ENCODE measurements at regions not wholly inside any gene's neighbourhood (a gene's known extent, or its start where the extent isn't known, plus 50 kb on each side); places are given as distances from the start of the nearest gene placed in this dataset.
"Not testable (repeated sequence)": the region's sequence is repeated elsewhere in the genome, so short reads cannot be mapped to it uniquely, and the experiment has no call there.

DNA sequence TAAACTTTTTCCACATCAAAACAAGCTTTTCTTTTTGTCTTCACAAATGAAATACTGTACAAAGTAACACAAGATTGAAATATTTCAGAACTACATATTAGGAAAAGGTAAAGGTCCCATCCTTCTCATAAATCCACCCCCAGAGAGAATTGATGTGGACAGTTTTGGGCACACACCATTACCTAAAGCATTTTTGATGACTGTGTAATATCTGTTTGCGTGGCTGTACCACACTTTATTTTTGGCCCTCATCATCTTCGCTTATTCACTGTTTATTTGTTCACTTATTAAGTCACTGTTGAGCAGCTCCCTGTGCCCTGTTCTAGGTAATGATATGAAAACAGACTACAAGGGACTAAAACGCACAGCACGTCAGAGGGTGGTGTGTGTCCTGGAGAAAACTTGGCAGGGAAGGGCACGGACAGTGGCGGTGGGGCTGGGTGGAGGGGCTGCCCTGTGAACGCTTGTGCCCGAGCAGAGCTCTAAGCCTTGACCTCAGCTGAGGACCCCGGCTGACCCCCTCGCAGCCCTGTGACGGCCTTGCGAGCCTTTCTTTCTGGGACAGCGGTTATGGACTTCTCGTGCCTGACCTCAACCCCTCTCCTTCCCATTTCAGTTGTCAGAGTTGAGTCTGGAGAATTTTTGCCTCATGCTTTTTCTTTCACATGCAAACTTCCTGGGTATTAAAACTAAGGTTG, 241.3 kb downstream of the EMX2 start:
- FAIRE-seq: no peak
- no peak for DNase-seq (ENCODE audit: low spot score)

DNA sequence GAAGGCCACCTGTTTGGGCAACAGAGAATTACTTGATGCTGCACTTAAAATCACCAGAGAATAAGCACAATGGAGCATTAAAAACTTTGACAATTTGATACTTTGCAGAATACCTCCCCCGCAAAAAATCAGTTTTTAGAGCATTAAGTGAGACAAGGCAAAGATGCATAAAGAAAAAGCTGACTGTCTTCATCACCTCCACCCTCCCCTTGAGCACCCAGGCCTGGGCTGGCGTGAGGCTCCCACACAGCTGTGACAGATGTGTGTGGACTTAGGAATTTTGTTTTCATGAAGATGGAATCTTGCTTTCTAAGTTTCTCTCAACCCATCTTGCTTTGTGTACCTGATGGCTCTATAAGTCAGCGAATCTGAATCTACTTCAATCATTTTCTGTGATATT, 242.2 kb downstream of the EMX2 start:
- FAIRE-seq (no peak), DNase-seq (ENCODE audit: low spot score) (no peak)

DNA sequence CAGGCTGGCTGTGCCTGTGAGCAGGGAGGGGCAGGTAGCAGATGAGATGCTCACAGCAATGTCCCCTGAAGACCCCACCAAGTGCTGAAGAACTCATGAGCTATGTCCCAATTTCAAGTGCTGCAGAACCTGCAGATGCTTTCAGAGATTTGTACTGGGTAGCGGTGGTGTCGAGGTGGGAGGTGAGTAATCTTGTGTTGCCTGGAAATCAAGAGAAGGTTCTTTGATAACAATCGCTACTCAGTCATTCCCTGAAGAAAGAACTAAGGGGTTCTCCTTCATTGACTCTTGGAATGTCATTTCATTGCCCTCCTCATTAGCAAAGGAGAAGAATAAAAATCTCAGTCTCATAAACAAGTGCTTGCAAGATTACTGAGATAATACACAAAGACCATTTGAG, 246.4 kb downstream of the EMX2 start:
- DNase-seq (ENCODE audit: low spot score): no peak
- FAIRE-seq: no peak

DNA sequence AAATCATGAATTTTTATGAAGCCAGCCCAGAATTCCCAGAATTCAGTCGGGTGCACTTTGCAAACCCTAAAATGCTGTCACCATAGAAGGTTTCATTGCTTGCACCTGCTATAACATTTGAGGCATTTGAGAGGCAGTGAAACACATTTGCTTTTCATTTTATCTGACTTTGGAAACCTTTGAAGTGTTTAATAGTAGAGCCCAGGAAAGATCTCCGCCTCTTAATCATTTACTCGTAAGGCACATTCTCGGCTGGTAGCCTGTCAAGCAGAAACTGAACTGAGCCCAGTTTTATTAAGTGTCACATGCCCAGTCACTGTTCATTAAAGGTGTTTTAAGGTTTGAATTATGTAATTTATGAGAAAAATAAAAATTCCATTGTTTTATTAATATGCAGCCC, 247.6 kb downstream of the EMX2 start:
- no peak for FAIRE-seq

DNA sequence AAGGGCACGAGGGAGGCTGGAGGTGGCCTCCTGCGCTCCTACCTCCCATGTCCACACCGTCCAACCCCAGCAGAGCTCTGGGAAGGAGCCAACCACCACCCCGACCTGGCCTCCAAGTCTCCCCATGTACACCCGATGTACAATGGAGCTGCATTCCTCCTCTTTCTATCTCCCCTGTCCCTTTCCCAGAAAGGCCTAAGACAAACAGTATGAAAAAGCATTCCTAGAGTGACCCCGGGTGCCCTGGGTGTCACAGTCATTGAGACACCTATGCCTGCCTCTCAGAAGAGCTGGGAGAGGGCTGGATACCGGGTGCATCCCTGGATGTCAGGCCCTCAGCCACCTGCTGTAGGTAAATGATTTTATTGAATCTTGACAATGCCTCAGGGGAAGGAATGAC, 248.1 kb downstream of the EMX2 start:
- no peak for DNase-seq (ENCODE audit: low spot score)
- FAIRE-seq: no peak

More for the DNA sequence above, 247.6 kb downstream of the EMX2 start:
- no peak for DNase-seq (ENCODE audit: low spot score)

DNA sequence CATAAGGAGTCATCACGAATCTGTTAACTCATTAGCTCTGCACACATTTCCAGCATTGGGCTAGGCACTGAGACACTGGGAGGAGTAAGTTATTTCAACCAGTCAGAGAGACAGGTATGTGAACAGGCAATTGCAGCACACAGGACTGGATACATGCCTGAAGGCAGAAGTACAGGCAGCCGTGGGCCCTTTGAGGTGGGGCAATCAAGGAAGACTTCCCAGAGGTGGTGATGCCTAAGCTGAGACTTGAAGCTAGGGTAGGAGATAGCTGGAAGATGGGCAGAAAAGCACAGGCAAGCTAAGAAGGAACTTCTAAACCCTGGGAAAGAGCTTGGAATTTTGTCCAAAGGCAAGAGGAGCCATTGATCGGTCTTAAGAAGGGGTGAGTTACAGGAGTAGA, 249.7 kb downstream of the EMX2 start:
- FAIRE-seq: no peak
- DNase-seq (ENCODE audit: low spot score): no peak

DNA sequence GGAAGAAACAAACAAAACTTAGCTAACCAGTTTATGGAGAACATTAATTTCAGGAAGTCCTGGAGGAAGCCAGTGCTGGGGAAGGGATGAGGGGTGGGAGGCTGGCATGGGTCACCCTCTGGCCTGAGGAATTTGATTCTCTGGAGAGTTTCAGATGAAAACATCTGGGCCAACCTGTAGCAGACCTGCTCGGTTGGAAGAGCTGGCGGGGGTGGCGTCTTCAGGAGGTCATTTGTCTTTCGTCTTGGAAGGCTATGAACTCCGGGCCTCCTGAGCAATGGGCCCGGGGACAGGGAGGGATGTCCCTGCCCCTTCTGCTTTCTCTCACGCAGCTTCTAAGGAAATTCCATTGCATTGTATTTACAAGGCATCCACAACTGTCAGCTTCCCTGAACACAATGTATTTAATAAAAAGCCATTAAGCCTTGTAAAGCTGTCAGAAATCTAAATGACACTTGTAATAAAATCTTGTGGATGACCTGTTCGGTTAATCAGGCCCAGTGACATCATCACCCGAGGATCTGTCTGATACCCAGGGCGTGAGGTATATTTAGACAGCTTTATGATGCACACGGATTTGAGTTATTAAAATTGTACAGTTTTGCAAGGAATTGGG, 250.5 kb downstream of the RAB11FIP2 start:
- FAIRE-seq: no peak
- DNase-seq (ENCODE audit: low spot score): no peak

DNA sequence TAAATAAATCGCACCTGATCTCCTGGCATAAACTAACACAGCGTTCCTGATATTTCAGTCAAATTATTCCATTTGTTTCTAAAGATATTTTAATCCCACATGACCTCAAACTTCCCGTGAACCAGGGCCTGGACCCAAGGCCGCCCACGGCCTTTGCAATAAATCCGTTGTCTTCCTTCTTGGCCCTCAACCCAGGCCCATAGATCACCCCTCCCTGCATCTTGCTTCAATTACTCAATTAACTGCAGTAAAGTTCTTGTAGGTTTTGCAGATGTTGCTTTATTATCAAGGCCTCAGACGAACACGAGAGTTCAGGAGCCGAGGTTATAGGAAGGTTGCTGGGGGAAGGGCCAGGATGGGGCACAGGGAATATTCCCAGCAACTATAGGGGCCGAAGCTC, 249.4 kb downstream of the RAB11FIP2 start:
- no peak for FAIRE-seq
- DNase-seq (ENCODE audit: low spot score): no peak

DNA sequence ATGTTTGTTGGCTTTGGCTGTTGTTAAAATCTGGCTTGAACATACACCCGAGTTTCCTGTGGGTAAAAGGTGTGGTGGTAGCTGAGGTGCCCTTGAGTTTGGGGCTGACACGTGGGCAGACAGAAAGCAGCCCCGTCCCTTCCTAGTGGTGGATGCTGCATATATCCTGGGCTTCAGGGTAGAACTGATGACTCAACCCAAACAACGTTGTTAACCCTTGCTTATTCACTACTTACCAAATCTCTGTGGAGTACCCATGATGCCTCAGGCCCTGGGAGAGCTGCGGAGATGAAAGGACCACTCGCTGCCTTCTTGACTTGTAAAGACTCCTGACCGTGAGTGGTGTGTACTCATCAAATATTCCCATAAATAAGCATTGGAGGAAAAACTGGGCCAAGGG, 245.1 kb downstream of the RAB11FIP2 start:
- DNase-seq (ENCODE audit: low spot score) (no peak), FAIRE-seq (no peak)

DNA sequence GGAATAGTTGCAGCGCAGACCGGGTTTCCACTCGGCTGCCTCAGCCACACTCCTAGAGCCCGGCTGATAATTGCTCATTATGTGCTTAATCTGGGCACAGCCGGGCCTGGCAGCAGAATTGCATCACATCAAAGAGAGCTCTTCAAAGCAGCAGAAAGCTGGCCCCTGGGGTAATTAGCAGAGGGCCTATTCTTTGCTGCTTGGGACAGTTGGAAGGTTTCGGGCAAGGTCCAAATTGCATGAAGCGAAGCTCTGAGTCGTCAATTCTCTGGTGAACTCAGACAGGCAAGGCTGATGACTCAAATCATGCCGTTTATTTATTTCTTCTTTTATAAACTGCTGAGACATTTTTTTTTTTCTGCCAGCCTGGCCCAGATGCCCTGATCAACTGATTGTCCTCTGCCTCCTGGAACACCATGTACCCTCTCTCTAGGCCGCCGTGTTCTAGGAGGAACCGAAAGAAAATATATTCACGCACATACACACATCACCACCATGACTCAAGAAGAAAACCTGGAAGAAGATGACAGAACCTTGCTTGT, 242.2 kb downstream of the RAB11FIP2 start:
- no peak for DNase-seq (ENCODE audit: low spot score)
- FAIRE-seq: no peak

DNA sequence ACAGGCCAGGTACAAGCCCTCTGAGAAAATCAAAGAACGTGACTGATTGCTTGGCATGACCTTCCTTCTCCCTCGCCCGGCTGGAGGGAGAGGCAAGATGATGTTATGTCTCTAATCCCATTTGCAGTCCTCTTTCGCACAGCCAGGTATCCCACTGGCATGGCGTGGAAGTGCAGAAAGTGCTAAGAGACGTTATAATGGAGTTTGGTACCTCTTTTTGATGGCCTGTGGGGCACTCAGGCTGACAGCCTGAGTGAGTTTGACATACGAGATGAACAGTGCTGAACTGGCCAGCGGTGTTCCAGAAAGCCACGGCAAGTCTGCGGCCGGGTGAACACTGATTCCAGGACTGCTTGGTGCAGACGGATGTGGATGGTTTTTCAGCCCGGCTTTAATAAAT, 241.6 kb downstream of the RAB11FIP2 start:
- no peak for FAIRE-seq
- DNase-seq (ENCODE audit: low spot score): no peak

DNA sequence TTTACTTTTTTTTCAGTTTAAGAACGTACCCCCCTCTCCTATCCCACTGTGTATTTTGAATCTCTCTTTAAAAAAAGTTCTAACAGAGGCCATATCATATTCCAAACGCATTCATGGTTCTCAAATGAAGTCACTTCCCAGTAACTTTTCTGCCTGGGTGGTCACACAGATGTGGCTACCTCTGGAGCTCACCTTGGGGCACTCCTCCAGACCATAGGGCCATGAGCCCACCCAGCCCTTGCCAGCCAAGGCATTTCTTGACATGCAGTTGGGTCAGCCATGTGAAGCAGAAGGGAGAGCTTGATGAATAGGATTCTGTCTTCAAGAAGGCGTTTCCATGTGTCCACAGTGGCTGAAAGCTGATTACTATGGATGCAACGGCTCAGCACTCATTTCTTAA, 239.3 kb downstream of the RAB11FIP2 start:
- FAIRE-seq: no peak
- no peak for DNase-seq (ENCODE audit: low spot score)

DNA sequence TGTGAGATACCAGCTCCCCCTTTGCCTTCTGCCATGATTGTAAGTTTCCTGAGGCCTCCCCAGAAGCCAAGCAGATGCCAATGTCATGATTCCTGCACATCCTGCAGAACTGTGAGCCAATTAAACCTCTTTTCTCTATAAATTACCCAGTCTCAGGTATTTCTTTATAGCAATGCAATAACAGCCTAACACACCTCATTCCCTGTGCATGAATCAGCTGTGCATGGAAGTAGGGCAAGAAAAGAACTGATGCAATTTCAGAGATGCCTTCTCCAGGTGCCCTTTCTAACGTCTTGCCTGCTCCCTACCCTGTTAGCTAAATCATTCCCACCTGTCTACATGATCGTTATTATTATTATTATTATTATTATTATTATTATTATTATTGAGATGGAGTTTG, 230.9 kb downstream of the RAB11FIP2 start:
- FAIRE-seq; DNase-seq (ENCODE audit: low spot score): not testable (repeated sequence)

DNA sequence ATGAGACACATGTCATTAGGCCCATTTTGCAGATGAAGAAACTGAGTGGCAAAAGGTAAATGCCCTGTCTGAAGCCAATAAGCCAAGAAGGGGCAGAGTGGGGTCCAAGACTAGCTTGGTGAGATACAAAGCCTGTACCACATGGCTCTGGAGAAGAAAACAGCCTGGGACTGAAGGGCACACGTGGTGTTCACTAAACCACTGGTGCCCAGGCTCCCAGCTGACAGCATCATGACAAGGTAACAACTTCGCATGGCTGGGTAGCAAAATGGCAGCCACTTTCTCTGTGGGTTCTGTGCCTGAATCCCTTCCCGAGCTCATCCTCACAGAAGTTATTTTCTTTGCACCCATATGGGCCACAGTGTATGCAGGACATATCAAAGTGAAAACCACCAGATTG, 229.6 kb downstream of the RAB11FIP2 start:
- FAIRE-seq (no peak), DNase-seq (ENCODE audit: low spot score) (no peak)

DNA sequence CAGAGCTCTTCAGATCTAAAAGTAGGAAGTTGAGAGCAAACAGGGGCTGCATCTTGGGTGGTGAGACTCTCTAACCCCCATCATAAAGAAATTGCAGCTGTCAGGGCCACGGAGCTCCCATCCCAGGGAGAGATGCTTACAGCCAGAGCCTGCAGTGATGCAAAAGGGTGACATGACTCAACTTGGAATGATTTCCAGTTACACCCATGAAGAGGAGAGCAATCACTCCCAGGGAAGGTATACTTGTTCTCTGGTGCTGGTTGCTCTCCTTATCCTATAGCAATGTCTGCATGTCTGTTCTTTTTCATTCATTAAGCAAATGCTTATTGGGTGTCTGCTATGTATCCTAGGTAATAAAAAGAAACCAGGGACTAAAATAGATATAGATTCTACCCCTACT, 228.0 kb downstream of the RAB11FIP2 start:
- no peak for DNase-seq (ENCODE audit: low spot score)
- no peak for FAIRE-seq

DNA sequence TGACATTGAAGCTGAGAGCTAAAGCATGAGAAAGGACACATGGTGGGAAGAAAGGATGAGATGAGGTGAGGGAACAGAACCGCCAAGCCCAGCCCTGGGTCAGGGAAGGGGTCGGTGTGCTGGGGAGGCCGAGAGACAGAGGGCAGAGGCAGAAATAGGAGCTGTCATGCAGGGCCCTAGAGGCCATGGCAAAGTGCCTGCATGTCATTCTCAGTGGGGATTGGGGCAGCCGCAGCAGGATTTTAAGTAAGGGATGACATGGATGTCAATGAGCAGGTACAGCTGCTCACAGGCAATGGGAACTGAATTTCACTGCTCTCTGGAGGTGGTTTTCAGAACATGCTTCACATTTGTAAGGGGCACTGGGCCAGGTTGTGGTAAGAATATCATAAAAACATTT, 227.4 kb downstream of the RAB11FIP2 start:
- DNase-seq (ENCODE audit: low spot score): no peak
- no peak for FAIRE-seq

DNA sequence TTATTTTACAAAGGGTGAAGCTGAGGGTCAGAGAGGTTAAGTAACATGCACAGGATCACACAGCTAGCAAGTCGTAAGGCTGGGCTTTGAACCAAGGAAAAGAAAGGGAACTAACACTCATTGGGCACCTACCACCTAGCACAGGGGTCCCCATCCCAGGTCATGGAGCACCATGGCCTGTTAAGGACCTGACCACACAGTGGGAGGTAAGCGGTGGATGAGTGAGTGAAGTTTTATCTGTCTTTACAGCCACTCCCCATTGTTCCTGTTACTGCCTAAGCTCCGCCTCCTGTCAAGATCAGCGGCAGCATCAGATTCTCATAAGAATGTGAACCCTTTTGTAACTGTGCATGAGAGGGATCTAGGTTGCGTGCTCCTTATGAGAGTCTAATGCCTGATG, 222.8 kb downstream of the RAB11FIP2 start:
- FAIRE-seq (no peak), DNase-seq (ENCODE audit: low spot score) (no peak)

DNA sequence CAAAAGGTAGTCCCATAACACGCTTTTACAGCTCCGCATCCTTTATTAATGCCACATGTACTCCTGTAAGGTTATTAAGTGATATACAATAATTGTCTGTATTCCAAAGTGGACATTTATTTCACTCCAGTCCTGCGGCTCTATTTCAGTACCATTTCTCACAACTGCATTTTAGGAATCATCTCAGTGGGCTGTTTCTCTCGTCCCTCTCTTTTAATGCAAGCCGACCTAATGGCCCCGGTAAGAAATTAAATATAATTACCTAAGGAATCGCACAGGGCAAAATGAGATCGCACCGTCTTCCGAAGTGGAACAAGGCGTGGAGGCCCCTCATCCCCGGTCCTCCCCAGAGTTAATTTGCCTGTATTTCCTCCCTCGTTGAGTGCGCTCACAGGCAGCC, 216.5 kb downstream of the RAB11FIP2 start:
- no peak for FAIRE-seq
- DNase-seq (ENCODE audit: low spot score): no peak

DNA sequence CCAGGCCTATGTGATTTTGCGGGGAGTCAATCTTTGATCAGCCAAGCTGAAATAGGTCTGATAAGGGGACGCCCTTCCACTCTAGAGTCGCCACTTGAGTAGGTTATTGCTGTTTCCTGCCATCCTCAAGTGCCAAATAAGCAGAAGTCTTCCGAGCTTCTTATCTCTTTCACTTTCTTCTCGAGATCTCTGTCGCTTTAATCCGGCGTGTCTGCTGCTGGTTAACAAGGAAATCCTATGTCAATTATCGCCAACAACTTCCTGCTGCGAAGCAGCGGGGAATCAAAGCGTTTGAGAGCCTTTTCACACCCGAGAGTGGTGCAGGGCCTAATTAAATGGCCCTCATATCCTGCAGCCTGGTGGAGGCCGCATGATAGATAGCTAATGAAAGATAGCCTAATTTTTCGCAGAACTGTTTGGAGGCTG, 215.9 kb downstream of the RAB11FIP2 start:
- DNase-seq (ENCODE audit: low spot score) (no peak), FAIRE-seq (no peak)

DNA sequence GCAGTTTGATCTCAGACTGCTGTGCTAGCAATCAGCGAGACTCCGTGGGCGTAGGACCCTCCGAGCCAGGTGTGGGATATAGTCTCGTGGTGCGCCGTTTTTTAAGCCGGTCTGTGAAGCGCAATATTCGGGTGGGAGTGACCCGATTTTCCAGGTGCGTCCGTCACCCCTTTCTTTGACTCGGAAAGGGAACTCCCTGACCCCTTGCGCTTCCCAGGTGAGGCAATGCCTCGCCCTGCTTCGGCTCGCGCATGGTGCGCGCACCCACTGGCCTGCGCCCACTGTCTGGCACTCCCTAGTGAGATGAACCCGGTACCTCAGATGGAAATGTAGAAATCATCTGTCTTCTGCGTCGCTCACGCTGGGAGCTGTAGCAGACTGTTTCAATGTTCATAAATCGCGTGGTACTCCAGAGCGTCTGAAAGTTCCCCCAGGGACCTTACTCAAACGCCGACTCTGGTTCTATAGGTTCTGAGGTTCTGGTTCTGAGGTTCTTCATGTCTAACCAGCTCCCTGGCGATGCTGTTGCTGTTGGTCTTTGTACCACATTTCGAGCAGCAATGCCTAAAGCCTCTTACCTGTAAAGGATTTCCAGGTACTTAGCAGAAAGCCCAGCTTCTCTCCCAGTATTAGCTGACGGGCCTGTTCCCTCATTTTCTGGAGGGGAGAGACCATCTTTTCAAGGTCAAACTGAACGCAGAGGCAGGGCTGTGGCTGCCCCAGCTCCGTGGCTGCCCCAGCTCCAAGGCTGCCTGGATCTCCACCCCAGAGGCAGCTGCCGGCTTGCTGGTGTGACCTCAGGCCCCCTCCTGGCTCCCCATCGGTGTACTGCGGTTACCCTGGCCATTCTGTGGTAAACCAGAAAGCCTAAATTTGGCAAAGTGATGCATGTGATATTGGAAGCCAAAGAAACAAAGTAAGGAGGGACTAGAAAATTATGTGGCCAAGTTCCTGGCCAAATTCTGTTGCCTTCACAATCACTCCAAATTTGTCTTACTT, 207.9 kb downstream of the RAB11FIP2 start:
- not testable (repeated sequence) for DNase-seq (ENCODE audit: low spot score)

DNA sequence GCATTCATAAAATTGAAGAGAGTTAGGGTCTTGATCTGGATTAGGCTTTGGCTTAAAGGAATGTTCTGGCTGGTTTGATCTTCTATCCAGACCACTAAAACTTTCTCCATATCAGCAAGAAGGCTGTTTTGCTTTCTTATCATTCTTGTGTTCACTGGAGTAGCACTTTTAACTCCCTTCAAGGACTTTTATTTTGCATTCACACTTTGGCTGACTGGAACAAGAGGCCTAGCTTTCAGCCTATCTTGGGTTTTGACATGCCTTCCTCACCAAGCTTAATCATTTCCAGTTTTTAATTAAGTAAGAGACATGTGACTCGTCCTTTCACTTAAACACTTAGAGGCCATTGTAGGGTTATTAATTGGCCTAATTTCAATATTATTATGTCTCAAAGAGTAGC, 190.3 kb downstream of the RAB11FIP2 start:
- FAIRE-seq; DNase-seq (ENCODE audit: low spot score): not testable (repeated sequence)

More for the DNA sequence above, 207.9 kb downstream of the RAB11FIP2 start:
- FAIRE-seq: not testable (repeated sequence)

DNA sequence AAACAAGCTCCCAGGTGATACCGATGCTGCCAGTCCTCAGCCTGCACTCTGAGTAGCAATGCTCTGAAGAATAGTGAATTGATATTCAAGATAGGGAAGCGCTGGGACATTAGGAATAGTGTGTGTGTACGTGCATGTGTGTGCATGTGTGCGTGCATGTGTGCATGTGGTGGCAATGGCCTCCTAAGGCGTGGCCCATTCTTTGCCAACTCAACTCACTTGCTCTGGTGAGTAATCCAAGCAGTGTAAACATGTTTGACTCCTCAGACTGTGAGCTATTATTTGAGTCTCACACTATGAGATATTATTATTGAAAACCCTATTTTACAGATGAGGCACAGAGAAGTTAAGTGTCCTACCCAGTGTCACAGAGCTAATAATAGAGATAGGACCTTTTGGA, 186.6 kb downstream of the RAB11FIP2 start:
- DNase-seq (ENCODE audit: low spot score) (no peak), FAIRE-seq (no peak)
